ENCODE measurements at regions not wholly inside any gene's neighbourhood (a gene's known extent, or its start where the extent isn't known, plus 50 kb on each side); places are given as distances from the start of the nearest gene placed in this dataset.

DNA sequence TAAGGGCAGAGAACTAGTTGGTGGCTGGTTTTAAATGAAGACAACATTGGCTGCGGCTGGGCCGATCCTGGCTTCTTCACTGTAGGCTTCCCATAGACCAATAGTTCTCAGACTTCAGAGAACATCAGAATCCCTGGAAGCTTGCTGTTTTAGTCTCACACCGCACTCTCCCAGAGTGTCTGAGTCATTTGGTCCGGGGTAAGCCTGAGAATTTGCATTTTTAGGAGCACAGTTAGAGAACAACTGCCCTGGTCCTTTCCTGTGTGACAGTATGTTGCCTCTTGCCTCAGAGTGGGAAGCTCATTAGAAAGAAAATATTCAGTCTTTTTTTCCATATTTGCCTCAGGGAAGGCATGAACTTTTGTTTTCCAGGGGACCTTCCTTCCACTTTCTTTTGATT lies 137.1 kb upstream of the GAREM1 start:
- Histone ChIP-seq H3K4me3 (no peak overlapping the region), H3K9me3 (no peaks in the 10 kb centered on the region), H3K27ac (no peak overlapping the region), H3K36me3 (no peaks in the 10 kb centered on the region), H3K27me3 (no peaks in the 10 kb centered on the region), H3K4me1 (no peaks in the 10 kb centered on the region)
- no peak for TF ChIP-seq CTCF (IDR thresholded peaks at IDR 0.05)
- TF ChIP-seq EP300 (IDR thresholded peaks at IDR 0.05) = no peak
- no peak for TF ChIP-seq POLR2A (IDR thresholded peaks at IDR 0.05)
- no peak for TF ChIP-seq POLR2AphosphoS5 (IDR thresholded peaks at IDR 0.05)
- 81 to 83% methylated on average over 4 of the region's 4 CpGs for WGBS, 2 donors
- intact Hi-C loops (cut with DNase I) = no loop called here
- DNase-seq = no peak

DNA sequence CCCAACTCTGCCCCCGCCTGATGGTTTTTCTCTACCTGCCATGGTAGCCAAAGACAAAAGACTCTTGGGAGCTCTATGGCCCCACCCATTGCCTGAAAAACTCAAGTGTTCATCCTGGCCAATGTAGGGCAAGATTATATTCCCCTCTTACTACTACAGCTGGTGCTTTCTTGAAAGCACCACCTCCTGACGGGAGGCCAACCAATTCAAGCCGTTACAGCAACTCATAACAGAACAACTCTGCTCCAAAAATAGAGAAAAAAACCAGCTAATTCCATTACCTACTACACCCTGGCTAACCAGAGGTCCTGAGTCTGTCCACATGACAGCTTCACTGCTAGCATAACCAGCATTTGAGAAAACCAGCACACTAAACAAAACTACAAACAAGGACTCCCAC lies 127.5 kb upstream of the GAREM1 start:
- intact Hi-C loops (cut with DNase I) = no loop called here
- WGBS, 2 donors = 85% methylated on average over 3 of the region's 3 CpGs
- H3K27me3 ChIP-seq = no peaks in the 10 kb centered on the region
- no peaks in the 10 kb centered on the region for H3K4me1 ChIP-seq
- no peaks in the 10 kb centered on the region for H3K36me3 ChIP-seq
- DNase-seq = no peak
- no peak overlapping the region for H3K27ac ChIP-seq
- H3K4me3 ChIP-seq = no peak overlapping the region
- no peak for TF ChIP-seq CTCF (IDR thresholded peaks at IDR 0.05)
- no peak for TF ChIP-seq EP300 (IDR thresholded peaks at IDR 0.05)
- TF ChIP-seq POLR2AphosphoS5 (IDR thresholded peaks at IDR 0.05) = no peak
- TF ChIP-seq POLR2A (IDR thresholded peaks at IDR 0.05) = no peak
- H3K9me3 ChIP-seq = no peaks in the 10 kb centered on the region

DNA sequence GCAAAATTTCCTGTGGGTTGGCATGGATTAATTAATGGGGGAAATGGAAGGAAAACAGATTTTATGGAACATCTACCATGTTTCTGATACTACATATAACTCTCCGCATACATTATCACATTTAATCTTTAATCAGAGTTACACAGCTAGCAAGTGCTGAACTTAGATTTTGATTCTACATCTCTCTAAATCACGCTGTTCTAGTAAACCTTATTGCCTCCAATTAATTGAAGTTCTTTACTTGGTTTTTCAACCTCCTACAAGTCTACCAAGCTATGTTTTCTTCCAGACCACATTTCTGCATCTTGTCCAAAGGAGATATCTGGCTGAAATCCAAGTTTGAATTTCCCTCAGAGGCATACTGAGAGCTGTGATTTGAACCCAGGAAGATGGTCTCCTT lies 125.8 kb upstream of the GAREM1 start:
- intact Hi-C loops (cut with DNase I) = no loop called here
- no peaks in the 10 kb centered on the region for H3K36me3 ChIP-seq
- no peak for TF ChIP-seq EP300 (IDR thresholded peaks at IDR 0.05)
- H3K4me3 ChIP-seq = no peak overlapping the region
- H3K4me1 ChIP-seq = no peaks in the 10 kb centered on the region
- H3K27me3 ChIP-seq = no peaks in the 10 kb centered on the region
- DNase-seq = no peak
- H3K9me3 ChIP-seq = no peaks in the 10 kb centered on the region
- H3K27ac ChIP-seq = no peak overlapping the region
- 46 to 49% methylated on average over 2 of the region's 2 CpGs for WGBS, 2 donors

- WGBS, 2 donors = 75 to 83% methylated on average over 3 of the region's 3 CpGs
- H3K27ac ChIP-seq = no peak overlapping the region
- no peaks in the 10 kb centered on the region for H3K36me3 ChIP-seq
- TF ChIP-seq POLR2AphosphoS5 (IDR thresholded peaks at IDR 0.05) (no peak), CTCF (IDR thresholded peaks at IDR 0.05) (no peak), POLR2A (IDR thresholded peaks at IDR 0.05) (no peak), EP300 (IDR thresholded peaks at IDR 0.05) (no peak)
- no peaks in the 10 kb centered on the region for H3K4me1 ChIP-seq
- DNase-seq = no peak
- no peaks in the 10 kb centered on the region for H3K9me3 ChIP-seq
- H3K27me3 ChIP-seq = no peaks in the 10 kb centered on the region
- H3K4me3 ChIP-seq = no peak overlapping the region
- intact Hi-C loops (cut with DNase I) = no loop called here
Observed at GRCh38 chr18:32595832-32596231, 125.2 kb upstream of the GAREM1 start.

GRCh38 chr18:32588191-32588590 lies 117.5 kb upstream of the GAREM1 start:
- DNase-seq = no peak
- no peaks in the 10 kb centered on the region for H3K36me3 ChIP-seq
- H3K27ac ChIP-seq = no peak overlapping the region
- WGBS, 2 donors = 94% methylated on average over 5 of the region's 5 CpGs
- H3K4me3 ChIP-seq = no peak overlapping the region
- H3K27me3 ChIP-seq = no peaks in the 10 kb centered on the region
- H3K4me1 ChIP-seq = no peaks in the 10 kb centered on the region
- TF ChIP-seq EP300 (IDR thresholded peaks at IDR 0.05) (no peak), POLR2A (IDR thresholded peaks at IDR 0.05) (no peak), POLR2AphosphoS5 (IDR thresholded peaks at IDR 0.05) (no peak), CTCF (IDR thresholded peaks at IDR 0.05) (no peak)
- intact Hi-C loops (cut with DNase I) = no loop called here
- H3K9me3 ChIP-seq = no peaks in the 10 kb centered on the region

All from sigmoid colon (tissue), 6 donors.